ENCODE measurements at regions not wholly inside any gene's neighbourhood (a gene's known extent, or its start where the extent isn't known, plus 50 kb on each side); places are given as distances from the start of the nearest gene placed in this dataset.

DNA sequence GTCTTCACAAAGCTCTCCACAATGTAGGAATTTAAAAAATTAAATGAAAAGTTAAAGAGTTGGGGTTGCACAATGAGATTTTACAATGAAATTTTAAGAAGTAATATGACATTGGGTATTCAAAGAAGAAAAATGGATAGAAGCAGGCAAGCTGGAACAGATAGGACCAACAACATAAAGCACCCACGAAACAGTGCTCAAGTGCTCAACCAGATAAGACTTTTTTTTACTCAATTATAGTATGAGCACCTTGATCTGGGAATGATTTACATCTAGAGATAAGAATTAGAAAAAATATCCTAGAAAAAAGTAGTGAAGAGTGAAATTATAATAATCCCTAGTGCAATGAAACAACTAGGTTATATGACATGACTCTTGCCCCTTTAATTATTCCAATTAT lies 1670.1 kb upstream of the ACO1 start:
- H3K9ac ChIP-seq (ENCODE audit: low read depth, low read length), result no peak overlapping the region
- H3K4me1 ChIP-seq (ENCODE audit: insufficient read depth, low read length), result no peaks in the 10 kb centered on the region
- H3K27ac ChIP-seq (ENCODE audit: low read length), result no peak overlapping the region
- no peaks in the 10 kb centered on the region for H3K9me3 ChIP-seq (ENCODE audit: insufficient read depth, low read depth, low read length)
- no peaks in the 10 kb centered on the region for H3K36me3 ChIP-seq (ENCODE audit: insufficient read depth, low read depth, low read length)
- no peaks in the 10 kb centered on the region for H3K27me3 ChIP-seq (ENCODE audit: insufficient read depth, low read length)
- H3K4me3 ChIP-seq (ENCODE audit: low read length), result no peak overlapping the region

DNA sequence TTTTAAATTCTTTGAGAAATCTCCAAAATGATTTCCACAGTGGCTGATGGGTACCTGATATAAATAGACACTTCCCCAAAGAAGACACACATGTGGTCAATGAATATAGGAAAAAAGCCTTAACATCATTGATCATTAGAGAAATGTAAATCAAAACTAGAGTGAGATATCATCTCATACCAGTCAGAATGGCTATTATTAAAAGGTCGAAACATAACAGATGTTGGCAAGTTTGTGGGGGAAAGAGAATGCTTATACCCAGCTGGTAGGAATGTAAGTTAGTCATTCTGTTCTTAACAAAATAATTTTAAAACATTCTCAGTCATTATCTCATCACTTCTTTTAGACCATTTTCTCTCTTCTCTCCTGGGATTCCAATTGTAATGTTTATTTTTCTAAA lies 1666.0 kb upstream of the ACO1 start:
- H3K27me3 ChIP-seq (ENCODE audit: insufficient read depth, low read length), result no peaks in the 10 kb centered on the region
- H3K4me1 ChIP-seq (ENCODE audit: insufficient read depth, low read length), result no peaks in the 10 kb centered on the region; the same call in 1 of the 2 replicates
- H3K9me3 ChIP-seq (ENCODE audit: insufficient read depth, low read depth, low read length), result no peaks in the 10 kb centered on the region
- no peak overlapping the region for H3K4me3 ChIP-seq (ENCODE audit: low read length)
- H3K36me3 ChIP-seq (ENCODE audit: insufficient read depth, low read depth, low read length), result no peaks in the 10 kb centered on the region
- H3K9ac ChIP-seq (ENCODE audit: low read depth, low read length), result no peak overlapping the region
- H3K27ac ChIP-seq (ENCODE audit: low read length), result no peak overlapping the region

DNA sequence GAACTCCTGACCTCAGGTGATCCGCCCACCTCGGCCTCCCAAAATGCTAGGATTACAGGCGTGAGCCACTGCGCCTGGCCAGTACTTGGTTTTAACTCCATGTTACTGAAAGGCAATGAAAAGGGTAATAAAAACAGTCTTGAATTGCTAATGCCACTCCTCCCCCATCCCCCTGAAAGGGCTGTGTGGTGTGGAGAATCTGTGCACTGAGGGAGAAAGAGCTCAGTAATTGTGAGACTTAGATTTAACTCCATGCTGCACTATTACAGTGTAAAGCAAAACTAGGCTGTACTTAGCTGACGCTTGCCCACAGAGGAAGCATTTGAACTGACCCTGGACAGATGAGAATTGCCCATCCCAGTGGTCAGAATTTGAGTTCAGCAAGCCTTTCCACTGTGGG lies 1662.4 kb upstream of the ACO1 start:
- Histone ChIP-seq H3K9me3 (ENCODE audit: insufficient read depth, low read depth, low read length) (no peaks in the 10 kb centered on the region), H3K9ac (ENCODE audit: low read depth, low read length) (no peak overlapping the region), H3K27ac (ENCODE audit: low read length) (no peak overlapping the region), H3K36me3 (ENCODE audit: insufficient read depth, low read depth, low read length) (no peaks in the 10 kb centered on the region), H3K27me3 (ENCODE audit: insufficient read depth, low read length) (no peaks in the 10 kb centered on the region), H3K4me1 (ENCODE audit: insufficient read depth, low read length) (no peaks in the 10 kb centered on the region; the same call in 1 of the 2 replicates), H3K4me3 (ENCODE audit: low read length) (no peak overlapping the region)

DNA sequence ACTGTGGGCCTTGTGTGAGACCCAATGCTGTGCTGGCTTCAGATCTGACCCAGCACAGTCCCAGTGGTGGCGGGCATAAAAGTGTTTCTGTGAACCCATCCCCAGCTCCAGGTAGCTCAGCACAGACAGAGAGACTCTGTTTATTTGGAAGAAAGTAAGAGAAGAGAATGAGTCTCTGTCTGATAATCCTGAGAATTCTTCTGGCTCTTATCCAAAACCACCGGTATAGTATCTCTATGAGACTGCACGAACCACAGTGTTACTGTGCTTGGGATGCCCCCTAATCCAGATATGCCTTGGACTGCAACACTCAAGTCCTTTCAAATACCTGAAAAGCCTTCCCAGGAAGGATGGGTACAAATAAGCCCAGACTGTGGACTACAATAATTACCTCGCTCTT lies 1660.8 kb upstream of the ACO1 start:
- H3K27ac ChIP-seq (ENCODE audit: low read length), result no peak overlapping the region
- no peaks in the 10 kb centered on the region for H3K9me3 ChIP-seq (ENCODE audit: insufficient read depth, low read depth, low read length)
- no peak overlapping the region for H3K9ac ChIP-seq (ENCODE audit: low read depth, low read length)
- H3K36me3 ChIP-seq (ENCODE audit: insufficient read depth, low read depth, low read length), result no peaks in the 10 kb centered on the region
- H3K27me3 ChIP-seq (ENCODE audit: insufficient read depth, low read length), result no peaks in the 10 kb centered on the region
- H3K4me3 ChIP-seq (ENCODE audit: low read length), result no peak overlapping the region
- H3K4me1 ChIP-seq (ENCODE audit: insufficient read depth, low read length), result no peaks in the 10 kb centered on the region; the same call in 1 of the 2 replicates

DNA sequence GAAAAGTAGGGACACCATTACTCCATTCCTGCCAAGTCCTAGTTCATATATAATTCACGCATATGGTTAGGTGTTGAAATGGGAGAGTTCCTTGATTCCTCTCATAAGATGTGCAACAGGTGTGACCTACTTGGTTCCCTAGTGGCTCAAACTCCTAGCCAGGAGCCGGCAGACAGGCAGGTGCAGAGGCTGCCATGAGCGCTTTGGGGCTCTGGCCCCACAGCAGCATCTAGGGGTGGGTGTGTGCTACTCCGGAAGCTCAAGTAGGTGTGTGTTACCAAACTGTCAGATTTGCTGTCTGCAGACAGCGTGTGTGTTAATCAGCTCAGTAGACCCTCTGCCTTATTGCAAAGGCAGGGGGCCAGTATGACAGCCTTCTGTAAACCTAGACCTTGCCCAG lies 1652.4 kb upstream of the ACO1 start:
- H3K4me3 ChIP-seq (ENCODE audit: low read length), result no peak overlapping the region
- no peaks in the 10 kb centered on the region for H3K4me1 ChIP-seq (ENCODE audit: insufficient read depth, low read length)
- H3K27me3 ChIP-seq (ENCODE audit: insufficient read depth, low read length), result no peaks in the 10 kb centered on the region
- H3K36me3 ChIP-seq (ENCODE audit: insufficient read depth, low read depth, low read length), result no peaks in the 10 kb centered on the region
- H3K9me3 ChIP-seq (ENCODE audit: insufficient read depth, low read depth, low read length), result no peaks in the 10 kb centered on the region
- no peak overlapping the region for H3K9ac ChIP-seq (ENCODE audit: low read depth, low read length)
- no peak overlapping the region for H3K27ac ChIP-seq (ENCODE audit: low read length)

DNA sequence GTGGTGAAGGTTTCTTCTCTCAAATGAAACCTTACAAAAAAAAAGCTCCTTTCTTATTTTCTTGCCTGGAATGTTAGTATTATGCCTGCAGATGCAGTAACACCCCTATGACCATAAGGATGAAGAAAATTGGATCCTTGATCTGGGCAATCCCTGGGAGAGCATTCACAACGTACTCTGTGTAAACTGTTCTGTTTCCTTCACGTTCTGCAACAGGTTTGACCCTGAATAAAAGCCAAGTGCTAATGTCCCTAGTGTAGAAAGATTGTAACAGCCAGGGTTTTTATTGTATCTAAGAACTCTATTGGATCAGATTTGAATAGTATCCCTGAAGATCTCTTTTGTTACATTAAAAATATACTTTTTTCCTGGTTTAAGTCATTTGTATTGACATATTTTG lies 1639.6 kb upstream of the ACO1 start:
- no peaks in the 10 kb centered on the region for H3K9me3 ChIP-seq (ENCODE audit: insufficient read depth, low read depth, low read length)
- peaks cover 6% of the 10 kb centered on the region; the same call in 1 of the 2 replicates for H3K4me1 ChIP-seq (ENCODE audit: insufficient read depth, low read length)
- no peaks in the 10 kb centered on the region for H3K27me3 ChIP-seq (ENCODE audit: insufficient read depth, low read length)
- no peak overlapping the region for H3K27ac ChIP-seq (ENCODE audit: low read length)
- no peak overlapping the region for H3K4me3 ChIP-seq (ENCODE audit: low read length)
- H3K36me3 ChIP-seq (ENCODE audit: insufficient read depth, low read depth, low read length), result no peaks in the 10 kb centered on the region
- no peak overlapping the region for H3K9ac ChIP-seq (ENCODE audit: low read depth, low read length)

DNA sequence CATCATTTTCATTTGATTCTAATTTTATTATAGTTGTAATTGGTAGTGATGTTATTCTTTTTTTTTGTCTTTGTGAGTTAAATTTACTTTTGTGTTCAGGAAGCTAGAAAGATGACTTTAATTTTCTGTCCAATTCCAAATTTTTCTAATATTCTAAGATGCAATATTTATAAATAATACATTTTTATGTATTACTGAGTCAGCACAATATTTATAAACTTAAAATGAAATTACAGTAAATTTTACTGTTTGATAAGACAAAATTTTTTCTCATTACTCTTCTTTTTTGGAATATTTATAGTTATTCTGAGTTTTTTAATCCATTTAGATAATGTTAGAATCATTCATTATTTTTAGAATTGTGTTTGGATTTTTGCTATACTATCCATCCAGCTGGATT lies 1637.9 kb upstream of the ACO1 start:
- H3K27ac ChIP-seq (ENCODE audit: low read length), result no peak overlapping the region
- no peaks in the 10 kb centered on the region for H3K9me3 ChIP-seq (ENCODE audit: insufficient read depth, low read depth, low read length)
- H3K4me3 ChIP-seq (ENCODE audit: low read length), result no peak overlapping the region
- H3K36me3 ChIP-seq (ENCODE audit: insufficient read depth, low read depth, low read length), result no peaks in the 10 kb centered on the region
- no peaks in the 10 kb centered on the region for H3K27me3 ChIP-seq (ENCODE audit: insufficient read depth, low read length)
- H3K4me1 ChIP-seq (ENCODE audit: insufficient read depth, low read length), result peaks cover 6% of the 10 kb centered on the region; the same call in 1 of the 2 replicates
- H3K9ac ChIP-seq (ENCODE audit: low read depth, low read length), result no peak overlapping the region

DNA sequence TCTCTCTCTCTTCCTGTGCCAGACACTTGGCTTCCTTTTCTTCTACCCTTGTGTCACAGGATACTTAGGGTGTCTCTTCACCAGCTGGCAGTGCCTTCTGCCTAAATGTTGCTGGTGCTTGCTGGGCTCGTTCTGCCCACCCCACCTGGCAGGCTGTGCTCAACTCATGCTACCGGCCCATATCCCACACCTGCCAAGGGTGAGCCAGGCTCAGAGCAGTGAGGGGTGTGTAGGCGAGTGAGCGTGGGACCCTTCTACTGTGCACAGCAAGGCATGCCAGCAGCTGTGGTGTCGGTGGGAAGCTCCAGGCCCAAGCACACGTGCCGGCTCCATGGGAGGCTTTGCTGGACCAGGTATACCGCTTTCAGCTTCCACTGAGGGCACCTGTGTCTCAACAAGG lies 1626.7 kb upstream of the ACO1 start:
- H3K36me3 ChIP-seq (ENCODE audit: insufficient read depth, low read depth, low read length), result no peaks in the 10 kb centered on the region
- peaks cover 15% of the 10 kb centered on the region; the same call in 1 of the 2 replicates for H3K4me1 ChIP-seq (ENCODE audit: insufficient read depth, low read length)
- no peaks in the 10 kb centered on the region for H3K9me3 ChIP-seq (ENCODE audit: insufficient read depth, low read depth, low read length)
- H3K27ac ChIP-seq (ENCODE audit: low read length), result no peak overlapping the region
- no peaks in the 10 kb centered on the region for H3K27me3 ChIP-seq (ENCODE audit: insufficient read depth, low read length)
- no peak overlapping the region for H3K4me3 ChIP-seq (ENCODE audit: low read length)
- H3K9ac ChIP-seq (ENCODE audit: low read depth, low read length), result no peak overlapping the region

DNA sequence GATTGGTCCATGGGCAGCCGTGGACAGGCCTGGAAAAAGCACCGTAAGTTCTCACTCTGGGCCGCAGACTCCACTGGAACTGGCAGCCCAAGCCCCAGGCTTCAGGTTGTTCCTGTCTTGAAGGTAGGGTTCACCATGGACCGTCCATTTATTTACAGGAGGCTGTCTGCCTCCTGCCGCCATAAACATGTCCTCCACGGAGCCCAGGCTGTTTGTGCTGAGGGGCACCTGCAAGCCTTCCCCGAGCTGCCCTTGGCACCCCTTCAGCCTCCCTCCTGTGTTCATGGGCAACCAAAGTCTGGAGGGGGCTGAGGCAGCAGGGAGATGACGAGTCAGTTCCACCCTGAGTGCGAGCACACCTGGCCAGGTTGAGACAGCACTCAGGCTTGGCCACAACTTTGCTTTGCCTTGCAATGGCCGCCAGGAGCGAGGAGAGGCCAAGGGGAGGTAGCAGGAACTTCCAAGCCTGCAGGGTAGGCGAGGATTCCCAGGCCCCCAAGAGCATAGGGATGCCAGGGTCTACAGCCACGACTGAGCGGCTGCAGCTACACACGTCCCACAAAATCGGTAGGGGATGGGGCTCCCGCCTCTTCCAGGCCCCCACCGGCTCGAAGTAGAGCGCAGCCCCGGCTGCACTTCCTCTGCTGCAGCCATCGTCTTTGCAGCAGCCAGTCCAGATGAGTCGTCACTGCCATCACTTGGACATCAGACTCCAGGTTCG lies 1625.6 kb upstream of the ACO1 start:
- Histone ChIP-seq H3K4me3 (ENCODE audit: low read length) (no peak overlapping the region), H3K27me3 (ENCODE audit: insufficient read depth, low read length) (no peaks in the 10 kb centered on the region), H3K27ac (ENCODE audit: low read length) (no peak overlapping the region), H3K9ac (ENCODE audit: low read depth, low read length) (no peak overlapping the region), H3K4me1 (ENCODE audit: insufficient read depth, low read length) (peaks cover 15% of the 10 kb centered on the region; the same call in 1 of the 2 replicates), H3K9me3 (ENCODE audit: insufficient read depth, low read depth, low read length) (no peaks in the 10 kb centered on the region), H3K36me3 (ENCODE audit: insufficient read depth, low read depth, low read length) (no peaks in the 10 kb centered on the region)

DNA sequence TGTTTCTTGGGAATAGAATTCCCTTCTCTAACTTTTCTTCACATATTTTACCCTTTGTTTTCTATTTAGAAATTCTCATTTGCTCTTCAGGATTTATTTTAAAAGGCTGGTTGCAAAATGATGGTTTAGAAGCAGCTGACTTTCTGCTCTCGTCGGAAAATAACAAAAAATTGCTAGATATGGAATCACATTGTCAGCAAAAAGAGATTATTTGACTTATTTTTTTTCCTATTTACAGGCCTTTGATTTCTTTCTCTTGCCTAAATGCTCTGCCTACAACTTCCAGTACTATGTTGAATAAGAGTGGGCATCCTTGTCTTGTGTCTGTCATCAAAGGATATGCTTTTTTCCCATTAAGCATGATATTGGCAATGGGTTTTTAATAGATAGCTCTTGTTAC lies 1619.1 kb upstream of the ACO1 start:
- Histone ChIP-seq H3K4me1 (ENCODE audit: insufficient read depth, low read length) (peaks cover 7% of the 10 kb centered on the region; the same call in 1 of the 2 replicates), H3K27me3 (ENCODE audit: insufficient read depth, low read length) (no peaks in the 10 kb centered on the region), H3K36me3 (ENCODE audit: insufficient read depth, low read depth, low read length) (no peaks in the 10 kb centered on the region), H3K9me3 (ENCODE audit: insufficient read depth, low read depth, low read length) (no peaks in the 10 kb centered on the region), H3K27ac (ENCODE audit: low read length) (no peak overlapping the region), H3K9ac (ENCODE audit: low read depth, low read length) (no peak overlapping the region), H3K4me3 (ENCODE audit: low read length) (no peak overlapping the region)

DNA sequence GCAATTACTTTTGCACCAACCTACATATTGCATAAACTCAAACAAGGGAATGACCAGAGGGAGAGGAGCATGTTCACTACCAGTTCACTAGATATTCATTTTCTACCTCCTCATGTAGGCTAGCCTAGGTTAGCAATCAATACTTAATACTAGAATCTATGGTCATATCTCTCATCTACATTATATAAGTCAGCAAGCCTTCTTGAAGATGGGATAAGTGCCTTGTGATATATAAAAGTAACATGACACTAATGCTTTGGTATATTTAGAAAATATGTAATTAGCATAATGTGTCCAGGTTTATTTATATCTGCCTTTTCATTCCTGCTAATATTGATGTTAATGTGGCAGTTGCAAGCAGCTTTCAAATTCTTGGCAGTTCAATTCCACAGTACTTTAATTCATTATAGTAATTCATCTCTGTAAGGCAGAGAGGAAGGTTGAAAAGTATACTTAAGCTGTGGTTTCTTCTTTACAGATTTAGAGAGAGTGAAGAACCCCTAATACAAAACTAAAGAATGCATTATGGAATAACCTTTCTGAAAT lies 1613.2 kb upstream of the ACO1 start:
- Histone ChIP-seq H3K9me3 (ENCODE audit: insufficient read depth, low read depth, low read length) (no peaks in the 10 kb centered on the region), H3K27me3 (ENCODE audit: insufficient read depth, low read length) (no peaks in the 10 kb centered on the region), H3K4me3 (ENCODE audit: low read length) (no peak overlapping the region), H3K36me3 (ENCODE audit: insufficient read depth, low read depth, low read length) (no peaks in the 10 kb centered on the region), H3K9ac (ENCODE audit: low read depth, low read length) (no peak overlapping the region), H3K27ac (ENCODE audit: low read length) (no peak overlapping the region), H3K4me1 (ENCODE audit: insufficient read depth, low read length) (no peaks in the 10 kb centered on the region)

DNA sequence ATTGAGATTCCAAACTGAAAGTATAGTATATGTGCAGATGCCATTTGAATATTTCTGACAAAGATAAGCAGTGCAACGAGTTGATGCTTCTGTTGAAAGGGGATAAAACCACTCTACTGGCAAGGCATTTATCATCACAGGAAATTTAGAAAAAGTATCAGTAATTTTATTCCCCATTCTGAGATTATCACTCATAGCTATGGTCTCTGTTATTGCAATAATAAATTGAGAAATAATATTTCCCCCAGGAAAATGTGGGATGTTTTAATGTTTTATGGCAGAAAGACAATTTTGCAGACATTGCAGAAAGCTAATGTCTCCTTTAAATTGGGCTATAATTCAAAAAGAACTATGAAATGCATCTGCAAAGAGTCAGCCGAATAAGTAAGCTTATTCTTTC lies 1612.7 kb upstream of the ACO1 start:
- H3K4me3 ChIP-seq (ENCODE audit: low read length), result no peak overlapping the region
- no peaks in the 10 kb centered on the region for H3K27me3 ChIP-seq (ENCODE audit: insufficient read depth, low read length)
- no peaks in the 10 kb centered on the region for H3K9me3 ChIP-seq (ENCODE audit: insufficient read depth, low read depth, low read length)
- no peaks in the 10 kb centered on the region for H3K4me1 ChIP-seq (ENCODE audit: insufficient read depth, low read length)
- no peak overlapping the region for H3K9ac ChIP-seq (ENCODE audit: low read depth, low read length)
- no peak overlapping the region for H3K27ac ChIP-seq (ENCODE audit: low read length)
- no peaks in the 10 kb centered on the region for H3K36me3 ChIP-seq (ENCODE audit: insufficient read depth, low read depth, low read length)

All from iPS-20b (cell line).